GM12878 (cell line): ENCODE measurements at regions not wholly inside any gene's neighbourhood (a gene's known extent, or its start where the extent isn't known, plus 50 kb on each side); places are given as distances from the start of the nearest gene placed in this dataset.

ENCODE experiments used
- CTCF ChIP-seq, 3 experiments: IDR thresholded peaks in 2 of 3; conservative IDR thresholded peaks in 1 of 3; 2 replicates each; pipeline ENCODE4 v1.5.1; 2011; ENCODE audit warnings: low read depth in 3 of 3, low read length in 3 of 3, mild to moderate bottlenecking in 3 of 3, control low read depth in 2 of 3, moderate library complexity in 2 of 3, inconsistent platforms in 1 of 3, mixed read lengths in 1 of 3; ENCODE audit not compliant: control insufficient read depth in 2 of 3, insufficient read depth in 1 of 3; ENCODE audit errors: extremely low read depth in 1 of 3
- MEF2A ChIP-seq: IDR thresholded peaks from 2 replicates; pipeline ENCODE4 v1.6.1; 2011; ENCODE audit warnings: low read depth, mild to moderate bottlenecking, low read length, moderate library complexity; ENCODE audit not compliant: insufficient read depth
- TBL1XR1 ChIP-seq: IDR thresholded peaks from 2 replicates; pipeline ENCODE4 v1.6.1; 2012; ENCODE audit warnings: low read depth, low read length, improper control_type of control experiment
- TCF12 ChIP-seq: IDR thresholded peaks from 2 replicates; pipeline ENCODE4 v1.6.1; 2011; ENCODE audit warnings: low read depth, mild to moderate bottlenecking, low read length
- USF2 ChIP-seq: IDR thresholded peaks from 2 replicates; pipeline ENCODE4 v1.6.1; 2011; ENCODE audit warnings: low read depth, low read length, improper control_type of control experiment, borderline replicate concordance
- TF ChIP-seq, protein P1 (sequence below): IDR thresholded peaks from 2 replicates; pipeline ENCODE4 v1.6.1; 2011; ENCODE audit warnings: borderline replicate concordance, low read depth, mild to moderate bottlenecking, moderate library complexity, low read length; ENCODE audit not compliant: insufficient read depth, poor library complexity, severe bottlenecking
- TF ChIP-seq, protein P2 (sequence below): fragments of 150-350 bp; IDR thresholded peaks from 2 replicates; pipeline ENCODE4 v1.6.1; 2014; ENCODE audit warnings: mild to moderate bottlenecking, low read depth, low read length
- TF ChIP-seq, protein P3 (sequence below): fragments of 450-650 bp; conservative IDR thresholded peaks from 2 replicates; pipeline ENCODE4 v1.6.1; 2017; ENCODE audit warnings: mild to moderate bottlenecking, moderate library complexity

DNA sequence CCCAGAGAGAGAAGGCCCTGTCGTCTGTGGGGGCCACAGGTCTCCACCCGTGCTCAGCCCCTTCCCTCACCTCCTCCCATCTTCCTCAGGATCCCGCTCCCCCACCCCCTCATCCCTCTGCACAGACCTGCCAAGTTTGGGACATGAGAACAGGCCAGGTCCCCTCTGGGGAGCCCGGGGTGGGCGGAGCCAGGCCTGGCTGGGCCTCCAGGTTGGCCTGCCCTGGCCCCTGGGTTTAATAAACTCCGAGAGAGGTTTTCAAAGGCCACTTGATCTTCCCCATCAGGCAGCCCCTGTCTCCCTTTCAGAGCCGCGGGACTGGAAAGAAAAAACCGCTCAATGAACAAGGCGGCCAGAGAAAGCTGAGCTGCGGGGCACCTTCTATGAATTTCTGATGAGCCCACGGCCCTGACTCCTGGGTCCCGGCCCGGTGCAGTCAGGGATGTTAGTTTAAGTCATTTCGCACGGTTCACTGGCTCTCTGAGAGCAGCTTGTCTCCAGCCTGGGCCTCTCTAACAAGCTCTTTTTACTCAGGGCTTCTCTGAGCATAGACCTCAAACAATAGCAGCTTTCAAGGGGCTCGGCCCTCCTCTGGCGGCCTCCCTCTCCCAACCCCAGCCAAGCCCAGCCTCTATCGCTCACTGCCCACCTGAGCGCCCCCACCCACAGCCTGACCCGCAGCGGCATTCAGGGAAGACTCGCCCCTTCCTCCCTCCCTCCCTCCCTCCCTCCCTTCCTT, 64.8 kb downstream of the RPUSD4 start (continued):
- TF ChIP-seq CTCF (IDR thresholded peaks at IDR 0.05 in 2 of 3, conservative IDR thresholded peaks at IDR 0.05 in 1 of 3; ENCODE audit: control insufficient read depth in 2 of 3, extremely low read depth in 1 of 3, insufficient read depth in 1 of 3, low read depth in 3 of 3, low read length in 3 of 3) (no peak), USF2 (no peak), TCF12 (no peak), MEF2A (no peak), TBL1XR1 (no peak)
- TF ChIP-seq, protein P1, sequence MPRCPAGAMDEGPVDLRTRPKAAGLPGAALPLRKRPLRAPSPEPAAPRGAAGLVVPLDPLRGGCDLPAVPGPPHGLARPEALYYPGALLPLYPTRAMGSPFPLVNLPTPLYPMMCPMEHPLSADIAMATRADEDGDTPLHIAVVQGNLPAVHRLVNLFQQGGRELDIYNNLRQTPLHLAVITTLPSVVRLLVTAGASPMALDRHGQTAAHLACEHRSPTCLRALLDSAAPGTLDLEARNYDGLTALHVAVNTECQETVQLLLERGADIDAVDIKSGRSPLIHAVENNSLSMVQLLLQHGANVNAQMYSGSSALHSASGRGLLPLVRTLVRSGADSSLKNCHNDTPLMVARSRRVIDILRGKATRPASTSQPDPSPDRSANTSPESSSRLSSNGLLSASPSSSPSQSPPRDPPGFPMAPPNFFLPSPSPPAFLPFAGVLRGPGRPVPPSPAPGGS: no peak
- TF ChIP-seq, protein P2, sequence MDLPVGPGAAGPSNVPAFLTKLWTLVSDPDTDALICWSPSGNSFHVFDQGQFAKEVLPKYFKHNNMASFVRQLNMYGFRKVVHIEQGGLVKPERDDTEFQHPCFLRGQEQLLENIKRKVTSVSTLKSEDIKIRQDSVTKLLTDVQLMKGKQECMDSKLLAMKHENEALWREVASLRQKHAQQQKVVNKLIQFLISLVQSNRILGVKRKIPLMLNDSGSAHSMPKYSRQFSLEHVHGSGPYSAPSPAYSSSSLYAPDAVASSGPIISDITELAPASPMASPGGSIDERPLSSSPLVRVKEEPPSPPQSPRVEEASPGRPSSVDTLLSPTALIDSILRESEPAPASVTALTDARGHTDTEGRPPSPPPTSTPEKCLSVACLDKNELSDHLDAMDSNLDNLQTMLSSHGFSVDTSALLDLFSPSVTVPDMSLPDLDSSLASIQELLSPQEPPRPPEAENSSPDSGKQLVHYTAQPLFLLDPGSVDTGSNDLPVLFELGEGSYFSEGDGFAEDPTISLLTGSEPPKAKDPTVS: no peak
- TF ChIP-seq, protein P3, sequence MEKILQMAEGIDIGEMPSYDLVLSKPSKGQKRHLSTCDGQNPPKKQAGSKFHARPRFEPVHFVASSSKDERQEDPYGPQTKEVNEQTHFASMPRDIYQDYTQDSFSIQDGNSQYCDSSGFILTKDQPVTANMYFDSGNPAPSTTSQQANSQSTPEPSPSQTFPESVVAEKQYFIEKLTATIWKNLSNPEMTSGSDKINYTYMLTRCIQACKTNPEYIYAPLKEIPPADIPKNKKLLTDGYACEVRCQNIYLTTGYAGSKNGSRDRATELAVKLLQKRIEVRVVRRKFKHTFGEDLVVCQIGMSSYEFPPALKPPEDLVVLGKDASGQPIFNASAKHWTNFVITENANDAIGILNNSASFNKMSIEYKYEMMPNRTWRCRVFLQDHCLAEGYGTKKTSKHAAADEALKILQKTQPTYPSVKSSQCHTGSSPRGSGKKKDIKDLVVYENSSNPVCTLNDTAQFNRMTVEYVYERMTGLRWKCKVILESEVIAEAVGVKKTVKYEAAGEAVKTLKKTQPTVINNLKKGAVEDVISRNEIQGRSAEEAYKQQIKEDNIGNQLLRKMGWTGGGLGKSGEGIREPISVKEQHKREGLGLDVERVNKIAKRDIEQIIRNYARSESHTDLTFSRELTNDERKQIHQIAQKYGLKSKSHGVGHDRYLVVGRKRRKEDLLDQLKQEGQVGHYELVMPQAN: no peak
- TF ChIP-seq, all 136 proteins: peak for 0
